ENCODE measurements at regions not wholly inside any gene's neighbourhood (a gene's known extent, or its start where the extent isn't known, plus 50 kb on each side); places are given as distances from the start of the nearest gene placed in this dataset.

- Histone ChIP-seq H3K9me3 (ENCODE audit: low read depth, low read length) (no peaks in the 10 kb centered on the region), H3K27ac (ENCODE audit: low read depth, low read length) (no peak overlapping the region), H2AFZ (ENCODE audit: low read length) (no peak overlapping the region), H3K4me3 (ENCODE audit: insufficient read depth, low read length) (no peak overlapping the region), H3K4me2 (ENCODE audit: insufficient read depth, low read length) (no peak overlapping the region), H3K4me1 (ENCODE audit: insufficient read depth, low read length) (no peaks in the 10 kb centered on the region), H3K27me3 (ENCODE audit: insufficient read depth, low read length) (peaks cover 13% of the 10 kb centered on the region), H3K79me2 (ENCODE audit: insufficient read depth, low read length) (no peaks in the 10 kb centered on the region), H4K20me1 (ENCODE audit: insufficient read depth, low read length) (no peaks in the 10 kb centered on the region), H3K36me3 (ENCODE audit: insufficient read depth, low read length) (no peaks in the 10 kb centered on the region)
- TF ChIP-seq, protein P1, sequence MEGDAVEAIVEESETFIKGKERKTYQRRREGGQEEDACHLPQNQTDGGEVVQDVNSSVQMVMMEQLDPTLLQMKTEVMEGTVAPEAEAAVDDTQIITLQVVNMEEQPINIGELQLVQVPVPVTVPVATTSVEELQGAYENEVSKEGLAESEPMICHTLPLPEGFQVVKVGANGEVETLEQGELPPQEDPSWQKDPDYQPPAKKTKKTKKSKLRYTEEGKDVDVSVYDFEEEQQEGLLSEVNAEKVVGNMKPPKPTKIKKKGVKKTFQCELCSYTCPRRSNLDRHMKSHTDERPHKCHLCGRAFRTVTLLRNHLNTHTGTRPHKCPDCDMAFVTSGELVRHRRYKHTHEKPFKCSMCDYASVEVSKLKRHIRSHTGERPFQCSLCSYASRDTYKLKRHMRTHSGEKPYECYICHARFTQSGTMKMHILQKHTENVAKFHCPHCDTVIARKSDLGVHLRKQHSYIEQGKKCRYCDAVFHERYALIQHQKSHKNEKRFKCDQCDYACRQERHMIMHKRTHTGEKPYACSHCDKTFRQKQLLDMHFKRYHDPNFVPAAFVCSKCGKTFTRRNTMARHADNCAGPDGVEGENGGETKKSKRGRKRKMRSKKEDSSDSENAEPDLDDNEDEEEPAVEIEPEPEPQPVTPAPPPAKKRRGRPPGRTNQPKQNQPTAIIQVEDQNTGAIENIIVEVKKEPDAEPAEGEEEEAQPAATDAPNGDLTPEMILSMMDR (IDR thresholded peaks at IDR 0.05; ENCODE audit: extremely low read depth, low read depth, low read length) = no peak
- no peak for DNase-seq (ENCODE audit: insufficient read length, low spot score, missing footprints)
Measured at GRCh38 chr2:64391424-64391823, 62.5 kb upstream of the LGALSL start.

DNA sequence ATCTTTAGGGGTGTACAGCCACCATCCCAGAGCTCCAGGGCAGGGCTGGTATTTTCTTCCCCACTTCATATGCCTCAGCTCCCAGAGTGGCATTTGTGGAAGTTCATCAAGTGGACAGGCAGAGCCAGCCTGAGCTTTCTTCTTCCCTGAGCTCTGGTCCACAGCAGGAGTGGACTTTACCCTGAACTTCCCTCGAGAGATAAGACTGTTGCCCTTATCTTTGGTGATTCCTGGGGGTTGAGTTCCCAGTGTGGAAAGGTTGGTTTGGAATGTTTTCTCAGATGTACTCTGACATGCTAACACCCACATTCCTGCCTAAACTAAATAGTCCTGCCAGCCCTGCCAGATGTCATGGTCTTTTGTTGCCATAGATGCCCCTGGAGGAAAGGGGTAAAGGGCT is 62.0 kb upstream of the LGALSL start:
- H2AFZ ChIP-seq (ENCODE audit: low read length) = no peak overlapping the region
- no peaks in the 10 kb centered on the region for H3K9me3 ChIP-seq (ENCODE audit: low read depth, low read length)
- no peak for DNase-seq (ENCODE audit: insufficient read length, low spot score, missing footprints)
- no peak overlapping the region for H3K4me2 ChIP-seq (ENCODE audit: insufficient read depth, low read length)
- no peaks in the 10 kb centered on the region for H3K36me3 ChIP-seq (ENCODE audit: insufficient read depth, low read length)
- H3K4me3 ChIP-seq (ENCODE audit: insufficient read depth, low read length) = no peak overlapping the region
- peaks cover 8% of the 10 kb centered on the region for H3K27me3 ChIP-seq (ENCODE audit: insufficient read depth, low read length)
- no peaks in the 10 kb centered on the region for H4K20me1 ChIP-seq (ENCODE audit: insufficient read depth, low read length)
- H3K27ac ChIP-seq (ENCODE audit: low read depth, low read length) = no peak overlapping the region
- H3K79me2 ChIP-seq (ENCODE audit: insufficient read depth, low read length) = no peaks in the 10 kb centered on the region
- TF ChIP-seq, protein P1 (IDR thresholded peaks at IDR 0.05; ENCODE audit: extremely low read depth, low read depth, low read length) = no peak
- H3K4me1 ChIP-seq (ENCODE audit: insufficient read depth, low read length) = no peaks in the 10 kb centered on the region

- Histone ChIP-seq H3K9me3 (ENCODE audit: low read depth, low read length) (no peaks in the 10 kb centered on the region), H4K20me1 (ENCODE audit: insufficient read depth, low read length) (no peaks in the 10 kb centered on the region), H3K27ac (ENCODE audit: low read depth, low read length) (no peak overlapping the region), H2AFZ (ENCODE audit: low read length) (no peak overlapping the region), H3K4me1 (ENCODE audit: insufficient read depth, low read length) (no peaks in the 10 kb centered on the region), H3K36me3 (ENCODE audit: insufficient read depth, low read length) (no peaks in the 10 kb centered on the region), H3K4me3 (ENCODE audit: insufficient read depth, low read length) (no peak overlapping the region), H3K27me3 (ENCODE audit: insufficient read depth, low read length) (peaks cover 2% of the 10 kb centered on the region), H3K79me2 (ENCODE audit: insufficient read depth, low read length) (no peaks in the 10 kb centered on the region), H3K4me2 (ENCODE audit: insufficient read depth, low read length) (no peak overlapping the region)
- TF ChIP-seq, protein P1 (IDR thresholded peaks at IDR 0.05; ENCODE audit: extremely low read depth, low read depth, low read length) = no peak
- no peak for DNase-seq (ENCODE audit: insufficient read length, low spot score, missing footprints)
Measured at GRCh38 chr2:64392529-64392928, 61.4 kb upstream of the LGALSL start.

DNA sequence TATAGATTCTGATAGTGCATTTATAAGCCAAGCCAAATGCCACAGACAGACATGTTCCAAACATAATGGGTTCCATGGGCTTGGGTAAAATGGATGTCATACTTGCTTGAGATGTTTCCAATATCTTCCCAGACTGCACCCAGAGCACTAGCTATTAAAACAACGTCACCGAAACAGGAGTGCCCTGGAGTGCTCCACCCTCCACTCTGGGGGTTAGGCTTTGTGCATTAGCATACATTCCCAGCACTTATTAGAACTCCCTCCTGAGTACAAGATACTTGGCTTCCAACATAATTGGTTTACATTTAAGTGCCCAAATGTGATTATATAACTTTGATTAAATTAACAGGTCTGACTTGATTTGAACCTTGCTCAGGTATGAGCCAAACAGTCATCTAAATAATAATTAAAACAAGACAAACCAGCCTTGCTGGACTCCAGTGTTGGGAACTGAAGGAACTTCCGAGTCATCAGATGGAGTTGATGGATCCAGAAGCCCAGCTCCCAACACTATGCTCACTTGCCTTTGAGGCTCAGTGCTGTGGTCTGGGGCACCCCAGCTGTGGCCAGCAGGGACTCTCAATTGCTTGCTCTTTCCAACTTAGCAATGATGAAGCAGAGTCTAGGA is 60.5 kb upstream of the LGALSL start:
- no peaks in the 10 kb centered on the region for H4K20me1 ChIP-seq (ENCODE audit: insufficient read depth, low read length)
- no peaks in the 10 kb centered on the region for H3K36me3 ChIP-seq (ENCODE audit: insufficient read depth, low read length)
- H2AFZ ChIP-seq (ENCODE audit: low read length) = no peak overlapping the region
- H3K79me2 ChIP-seq (ENCODE audit: insufficient read depth, low read length) = no peaks in the 10 kb centered on the region
- no peak overlapping the region for H3K4me2 ChIP-seq (ENCODE audit: insufficient read depth, low read length)
- no peak overlapping the region for H3K4me3 ChIP-seq (ENCODE audit: insufficient read depth, low read length)
- H3K9me3 ChIP-seq (ENCODE audit: low read depth, low read length) = no peaks in the 10 kb centered on the region
- TF ChIP-seq, protein P1 (IDR thresholded peaks at IDR 0.05; ENCODE audit: extremely low read depth, low read depth, low read length) = no peak
- no peak for DNase-seq (ENCODE audit: insufficient read length, low spot score, missing footprints)
- H3K27ac ChIP-seq (ENCODE audit: low read depth, low read length) = no peak overlapping the region
- H3K27me3 ChIP-seq (ENCODE audit: insufficient read depth, low read length) = no peaks in the 10 kb centered on the region
- H3K4me1 ChIP-seq (ENCODE audit: insufficient read depth, low read length) = no peaks in the 10 kb centered on the region

Data from osteoblast (primary cell).